PC-3 (cell line): ENCODE measurements at regions not wholly inside any gene's neighbourhood (a gene's known extent, or its start where the extent isn't known, plus 50 kb on each side); places are given as distances from the start of the nearest gene placed in this dataset.

Experiments
- ATAC-seq: fragments of 200-7000 bp; cut with Tn5 transposase; 2 replicates; pipeline ENCODE4 v1.9.1; 2020; ENCODE audit warnings: mild to moderate bottlenecking, moderate library complexity
- BruUV-seq: library from RNA; stranded (reverse); fragments of 400-500 nt; replicated peaks from 2 replicates; lab custom pipeline; 2021; lab: Mats Ljungman, UMichigan
- CTCF ChIA-PET: fragments of 300-600 bp; sonication (Branson Sonifier 250); formaldehyde crosslinking; loops from one replicate; lab custom pipeline; 2022; ENCODE audit warnings: antibody characterized with exemption; lab: Charles Lee
- POLR2A ChIA-PET: fragments of 300-600 bp; sonication (Branson Sonifier 250); formaldehyde crosslinking; loops from one replicate; lab custom pipeline; 2022; ENCODE audit warnings: antibody characterized with exemption; ENCODE audit not compliant: unreplicated experiment; lab: Charles Lee
- DNase-seq: peaks from one replicate; pipeline ENCODE4 v3.0.0-alpha.2; 2015
- H2AFZ ChIP-seq: fragments of 300-600 bp; sonication (generic); 2 replicates; pipeline ENCODE4 v1.6.0; 2016; ENCODE audit warnings: antibody characterized with exemption, low read length
- H3F3A ChIP-seq: fragments of 300-600 bp; sonication (generic); one replicate; pipeline ENCODE4 v1.6.0; 2017; ENCODE audit warnings: antibody characterized with exemption, low read length, control low read depth, mild to moderate bottlenecking; ENCODE audit not compliant: unreplicated experiment
- H3K27ac ChIP-seq: fragments of 300-600 bp; sonication (generic); 2 replicates; pipeline ENCODE4 v1.5.1; 2016; ENCODE audit warnings: mild to moderate bottlenecking, low read length
- H3K27me3 ChIP-seq: fragments of 300-600 bp; sonication (generic); 2 replicates; pipeline ENCODE4 v1.6.1; 2016; ENCODE audit warnings: low read length, mixed read lengths
- H3K36me3 ChIP-seq: fragments of 300-600 bp; sonication (generic); 2 replicates; pipeline ENCODE4 v1.6.1; 2016; ENCODE audit warnings: low read depth, mixed run types, low read length, mixed read lengths
- H3K4me1 ChIP-seq: fragments of 300-600 bp; sonication (generic); 2 replicates; pipeline ENCODE4 v1.5.1; 2016; ENCODE audit warnings: low read length; ENCODE audit not compliant: insufficient read depth
- H3K4me2 ChIP-seq: fragments of 300-600 bp; sonication (generic); 2 replicates; pipeline ENCODE4 v1.6.0; 2016; ENCODE audit warnings: low read length
- H3K4me3 ChIP-seq: fragments of 300-600 bp; sonication (generic); 2 replicates; pipeline ENCODE4 v1.5.1; 2016; ENCODE audit warnings: mild to moderate bottlenecking, low read length, mixed read lengths
- H3K79me2 ChIP-seq: fragments of 300-600 bp; sonication (generic); 2 replicates; pipeline ENCODE4 v1.6.1; 2017; ENCODE audit warnings: low read length, mixed read lengths
- H3K9ac ChIP-seq: fragments of 300-600 bp; sonication (generic); 2 replicates; pipeline ENCODE4 v1.6.0; 2016; ENCODE audit warnings: mild to moderate bottlenecking, low read length
- H3K9me2 ChIP-seq: fragments of 300-600 bp; sonication (generic); replicated peaks from 2 replicates; pipeline ENCODE4 v1.6.1; 2016; ENCODE audit warnings: mixed run types, low read length, mixed read lengths
- H3K9me3 ChIP-seq: fragments of 300-600 bp; sonication (generic); 2 replicates; pipeline ENCODE4 v1.6.1; 2016; ENCODE audit warnings: low read length, mixed read lengths
- H4K20me1 ChIP-seq: fragments of 300-600 bp; sonication (generic); 2 replicates; pipeline ENCODE4 v1.6.1; 2016; ENCODE audit warnings: low read length, mixed read lengths
- CTCF ChIP-seq: fragments of 300-600 bp; sonication (generic); conservative IDR thresholded peaks from 2 replicates; pipeline ENCODE4 v1.5.1; 2017; ENCODE audit warnings: antibody characterized with exemption, low read depth, mild to moderate bottlenecking, low read length
- EZH2 ChIP-seq: fragments of 300-600 bp; sonication (generic); IDR thresholded peaks from one replicate; pipeline ENCODE4 v1.6.1; 2017; ENCODE audit warnings: antibody characterized with exemption, mild to moderate bottlenecking, low read length; ENCODE audit not compliant: unreplicated experiment
- EZH2phosphoT487 ChIP-seq: fragments of 300-600 bp; sonication (generic); IDR thresholded peaks from 2 replicates; pipeline ENCODE4 v1.6.1; 2018; ENCODE audit warnings: mild to moderate bottlenecking, antibody characterized with exemption, low read length, borderline replicate concordance
- intact Hi-C: fragments of 100-400 bp; cut with micrococcal nuclease; formaldehyde crosslinking; loops from 2 replicates; pipeline ENCODE4 v1.9.0; 2023

- no peaks in the 10 kb centered on the region for H3F3A ChIP-seq
- no peak overlapping the region for H3K9ac ChIP-seq
- TF ChIP-seq CTCF: no peak
- no peak for TF ChIP-seq EZH2
- no peak for TF ChIP-seq EZH2phosphoT487
- no peaks in the 10 kb centered on the region; the same call in 1 of the 2 replicates for H3K36me3 ChIP-seq
- peaks cover 10% of the 10 kb centered on the region for H3K4me1 ChIP-seq
- no peak overlapping the region for H3K27ac ChIP-seq
- ATAC-seq: no peak
- 0 out of 2 replicates have a peak overlapping the region, but pooled peaks have one; percentile 47 for H3K4me2 ChIP-seq
- no peaks in the 10 kb centered on the region for H4K20me1 ChIP-seq
- no peak overlapping the region for H3K4me3 ChIP-seq
- H3K9me3 ChIP-seq: peaks cover 5% of the 10 kb centered on the region; the same call in 1 of the 2 replicates
- no peaks in the 10 kb centered on the region for H3K9me2 ChIP-seq
- intact Hi-C loops: no loop called here
- H2AFZ ChIP-seq: no peak overlapping the region
- DNase-seq: no peak
- no peaks in the 10 kb centered on the region for H3K27me3 ChIP-seq
- H3K79me2 ChIP-seq: no peaks in the 10 kb centered on the region
- POLR2A ChIA-PET: no interaction called here
- no TSS peak for BruUV-seq
- CTCF ChIA-PET: no interaction called here
These were observed 360.4 kb upstream of the CDIN1 start for GRCh38 chr15:36218991-36219390.

GRCh38 chr15:36221992-36222391 lies 357.4 kb upstream of the CDIN1 start:
- no peaks in the 10 kb centered on the region for H3F3A ChIP-seq
- H2AFZ ChIP-seq: no peak overlapping the region
- H3K9me3 ChIP-seq: peaks cover 5% of the 10 kb centered on the region; the same call in 1 of the 2 replicates
- H3K4me2 ChIP-seq: no peak overlapping the region
- H3K9me2 ChIP-seq: no peaks in the 10 kb centered on the region
- H3K4me3 ChIP-seq: no peak overlapping the region
- intact Hi-C loops: no loop called here
- POLR2A ChIA-PET: no interaction called here
- H3K4me1 ChIP-seq: peaks cover 10% of the 10 kb centered on the region
- H3K36me3 ChIP-seq: no peaks in the 10 kb centered on the region; the same call in 1 of the 2 replicates
- CTCF ChIA-PET: no interaction called here
- no TSS peak for BruUV-seq
- no peaks in the 10 kb centered on the region for H4K20me1 ChIP-seq
- DNase-seq (no peak), ATAC-seq (no peak)
- no peak for TF ChIP-seq CTCF
- no peak for TF ChIP-seq EZH2
- TF ChIP-seq EZH2phosphoT487: no peak
- H3K27ac ChIP-seq: no peak overlapping the region
- no peak overlapping the region for H3K9ac ChIP-seq
- no peaks in the 10 kb centered on the region for H3K79me2 ChIP-seq
- H3K27me3 ChIP-seq: no peaks in the 10 kb centered on the region

GRCh38 chr15:36230776-36231175 lies 348.6 kb upstream of the CDIN1 start:
- Histone ChIP-seq H3K4me1 (no peaks in the 10 kb centered on the region), H3K4me2 (no peak overlapping the region), H3K9me3 (no peaks in the 10 kb centered on the region), H4K20me1 (no peaks in the 10 kb centered on the region), H3K36me3 (no peaks in the 10 kb centered on the region), H3K9me2 (no peaks in the 10 kb centered on the region), H3K27me3 (no peaks in the 10 kb centered on the region), H3K27ac (no peak overlapping the region), H2AFZ (no peak overlapping the region), H3F3A (no peaks in the 10 kb centered on the region), H3K79me2 (no peaks in the 10 kb centered on the region), H3K4me3 (no peak overlapping the region), H3K9ac (no peak overlapping the region)
- BruUV-seq: no TSS peak
- ChIA-PET CTCF (no interaction called here), POLR2A (no interaction called here)
- intact Hi-C loops: no loop called here
- DNase-seq (no peak), ATAC-seq (no peak)
- TF ChIP-seq CTCF (no peak), EZH2 (no peak), EZH2phosphoT487 (no peak)
